Prostate gland (tissue), 2 donors: ENCODE measurements at regions not wholly inside any gene's neighbourhood (a gene's known extent, or its start where the extent isn't known, plus 50 kb on each side); places are given as distances from the start of the nearest gene placed in this dataset.

Experiments used
- POLR2A ChIP-seq: fragments of 450-650 bp; IDR thresholded peaks from one replicate; pipeline ENCODE4 v1.6.1; 2016; ENCODE audit warnings: antibody characterized with exemption, mild to moderate bottlenecking
- TF ChIP-seq, protein P1 (sequence below), 4 experiments: fragments of 200-600 bp in 2 of 4; fragments of 450-650 bp in 2 of 4; sonication (generic) in 2 of 4; IDR thresholded peaks; 1 replicate in 3 of 4; 2 replicates in 1 of 4; pipeline ENCODE4 v1.5.1; 2016 to 2019; ENCODE audit warnings: antibody characterized with exemption in 4 of 4, mild to moderate bottlenecking in 2 of 4, moderate library complexity in 2 of 4

DNA sequence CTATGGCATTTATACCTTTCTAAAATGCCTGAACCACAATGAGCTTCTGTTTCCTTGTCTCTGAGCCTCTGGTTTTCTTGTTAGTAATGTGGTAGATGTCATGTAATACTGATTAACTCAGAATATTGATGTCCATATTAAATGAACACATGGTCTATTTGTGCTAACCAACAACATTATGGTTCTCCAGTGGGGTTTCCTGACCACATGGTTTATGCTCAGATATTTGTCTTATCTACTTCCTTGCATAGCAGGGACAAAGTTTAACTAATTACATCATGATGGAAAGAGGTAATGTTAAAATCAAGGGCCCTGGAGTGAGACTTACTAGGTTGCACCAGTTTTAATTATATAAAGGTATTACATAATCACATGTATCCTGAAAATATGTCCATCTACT, 62.6 kb upstream of the SCN10A start:
- TF ChIP-seq, protein P1, sequence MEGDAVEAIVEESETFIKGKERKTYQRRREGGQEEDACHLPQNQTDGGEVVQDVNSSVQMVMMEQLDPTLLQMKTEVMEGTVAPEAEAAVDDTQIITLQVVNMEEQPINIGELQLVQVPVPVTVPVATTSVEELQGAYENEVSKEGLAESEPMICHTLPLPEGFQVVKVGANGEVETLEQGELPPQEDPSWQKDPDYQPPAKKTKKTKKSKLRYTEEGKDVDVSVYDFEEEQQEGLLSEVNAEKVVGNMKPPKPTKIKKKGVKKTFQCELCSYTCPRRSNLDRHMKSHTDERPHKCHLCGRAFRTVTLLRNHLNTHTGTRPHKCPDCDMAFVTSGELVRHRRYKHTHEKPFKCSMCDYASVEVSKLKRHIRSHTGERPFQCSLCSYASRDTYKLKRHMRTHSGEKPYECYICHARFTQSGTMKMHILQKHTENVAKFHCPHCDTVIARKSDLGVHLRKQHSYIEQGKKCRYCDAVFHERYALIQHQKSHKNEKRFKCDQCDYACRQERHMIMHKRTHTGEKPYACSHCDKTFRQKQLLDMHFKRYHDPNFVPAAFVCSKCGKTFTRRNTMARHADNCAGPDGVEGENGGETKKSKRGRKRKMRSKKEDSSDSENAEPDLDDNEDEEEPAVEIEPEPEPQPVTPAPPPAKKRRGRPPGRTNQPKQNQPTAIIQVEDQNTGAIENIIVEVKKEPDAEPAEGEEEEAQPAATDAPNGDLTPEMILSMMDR (IDR thresholded peaks at IDR 0.05), result no peak
- no peak for TF ChIP-seq POLR2A
